ENCODE measurements at regions not wholly inside any gene's neighbourhood (a gene's known extent, or its start where the extent isn't known, plus 50 kb on each side); places are given as distances from the start of the nearest gene placed in this dataset.

DNA sequence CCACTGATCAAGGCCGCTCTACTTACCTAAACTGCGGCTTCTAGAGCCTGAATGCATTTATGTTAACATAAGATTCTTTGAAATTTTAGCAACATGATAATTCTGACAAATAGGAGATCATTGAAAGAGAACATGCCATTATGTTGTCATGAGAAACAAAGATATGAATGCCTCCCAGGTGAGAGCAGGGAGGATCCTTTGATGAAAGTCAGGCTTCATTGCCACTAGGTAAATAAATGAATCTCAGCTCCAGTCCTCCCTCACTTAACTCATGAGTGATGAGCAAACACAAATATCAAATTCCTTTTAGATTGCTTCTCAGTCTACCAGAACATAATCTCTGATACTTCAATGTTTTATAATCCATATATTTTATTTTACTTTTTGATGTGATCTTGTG lies 463.2 kb upstream of the CDH7 start:
- H3K23me2 ChIP-seq (ENCODE audit: insufficient read length, low read depth, low read length, poor library complexity, severe bottlenecking), result no peaks in the 10 kb centered on the region
- H2BK120ac ChIP-seq (ENCODE audit: low read depth, low read length, poor library complexity, severe bottlenecking), result no peak overlapping the region
- Mint-ChIP-seq H3K9me3 (no peaks in the 10 kb centered on the region), H3K27me3 (ENCODE audit: low read depth) (no peaks in the 10 kb centered on the region), H3K4me1 (no peaks in the 10 kb centered on the region), H3K4me3 (no peak overlapping the region), H3K27ac (no peak overlapping the region), H3K36me3 (ENCODE audit: insufficient read depth in 1 of 3, low read depth in 3 of 3) (no peaks in the 10 kb centered on the region; a peak in 1 of 7 replicates)
- no peak overlapping the region for H2BK5ac ChIP-seq (ENCODE audit: insufficient read length, low read length)
- H3K27ac ChIP-seq (ENCODE audit: insufficient read length, low read depth, low read length), result no peak overlapping the region
- H3K56ac ChIP-seq (ENCODE audit: insufficient read length, low read depth, low read length), result no peak overlapping the region
- no peak overlapping the region for H3K23ac ChIP-seq (ENCODE audit: insufficient read length, low read depth, low read length)
- no peak overlapping the region for H2BK15ac ChIP-seq (ENCODE audit: low read depth, low read length)
- no peaks in the 10 kb centered on the region for H3K79me2 ChIP-seq (ENCODE audit: insufficient read depth, low read length)
- no peak overlapping the region for H3K4ac ChIP-seq (ENCODE audit: low read depth, low read length)
- no peaks in the 10 kb centered on the region for H3K27me3 ChIP-seq (ENCODE audit: insufficient read depth, low read length)
- DNase-seq, result no peak
- no peaks in the 10 kb centered on the region for H3K4me1 ChIP-seq (ENCODE audit: insufficient read depth, low read length)
- no peak overlapping the region for H4K5ac ChIP-seq (ENCODE audit: insufficient read length, low read depth, low read length)
- H4K91ac ChIP-seq (ENCODE audit: insufficient read length, low read depth, low read length), result no peak overlapping the region
- no peak overlapping the region for H2AK5ac ChIP-seq (ENCODE audit: insufficient read length, low read length)
- no peaks in the 10 kb centered on the region for H3K79me1 ChIP-seq (ENCODE audit: insufficient read depth, low read depth, low read length, poor library complexity, severe bottlenecking)
- H3K9me3 ChIP-seq (ENCODE audit: control insufficient read depth, low read depth, low read length), result no peaks in the 10 kb centered on the region
- no peak overlapping the region for H2BK20ac ChIP-seq (ENCODE audit: low read depth, low read length, poor library complexity, severe bottlenecking)
- H3K9ac ChIP-seq (ENCODE audit: extremely low read depth, insufficient read length, low read length), result no peak overlapping the region
- H3K14ac ChIP-seq (ENCODE audit: insufficient read depth, low read length), result no peak overlapping the region
- no peak overlapping the region for H4K8ac ChIP-seq (replicated peaks; ENCODE audit: insufficient read length, low read depth, low read length)
- H2AFZ ChIP-seq (ENCODE audit: low read length), result no peak overlapping the region
- H3K18ac ChIP-seq (ENCODE audit: insufficient read length, low read depth, low read length), result no peak overlapping the region
- no peaks in the 10 kb centered on the region for H4K20me1 ChIP-seq (ENCODE audit: control insufficient read depth, insufficient read depth, insufficient read length)
- WGBS (ENCODE audit: extremely low coverage, insufficient read length, low lambda C conversion rate), result no CpG with 5 or more reads among the region's 2 CpGs
- TF ChIP-seq, protein P1, sequence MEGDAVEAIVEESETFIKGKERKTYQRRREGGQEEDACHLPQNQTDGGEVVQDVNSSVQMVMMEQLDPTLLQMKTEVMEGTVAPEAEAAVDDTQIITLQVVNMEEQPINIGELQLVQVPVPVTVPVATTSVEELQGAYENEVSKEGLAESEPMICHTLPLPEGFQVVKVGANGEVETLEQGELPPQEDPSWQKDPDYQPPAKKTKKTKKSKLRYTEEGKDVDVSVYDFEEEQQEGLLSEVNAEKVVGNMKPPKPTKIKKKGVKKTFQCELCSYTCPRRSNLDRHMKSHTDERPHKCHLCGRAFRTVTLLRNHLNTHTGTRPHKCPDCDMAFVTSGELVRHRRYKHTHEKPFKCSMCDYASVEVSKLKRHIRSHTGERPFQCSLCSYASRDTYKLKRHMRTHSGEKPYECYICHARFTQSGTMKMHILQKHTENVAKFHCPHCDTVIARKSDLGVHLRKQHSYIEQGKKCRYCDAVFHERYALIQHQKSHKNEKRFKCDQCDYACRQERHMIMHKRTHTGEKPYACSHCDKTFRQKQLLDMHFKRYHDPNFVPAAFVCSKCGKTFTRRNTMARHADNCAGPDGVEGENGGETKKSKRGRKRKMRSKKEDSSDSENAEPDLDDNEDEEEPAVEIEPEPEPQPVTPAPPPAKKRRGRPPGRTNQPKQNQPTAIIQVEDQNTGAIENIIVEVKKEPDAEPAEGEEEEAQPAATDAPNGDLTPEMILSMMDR (conservative IDR thresholded peaks at IDR 0.05), result no peak
- no peak overlapping the region for H3K4me2 ChIP-seq (ENCODE audit: insufficient read depth, insufficient read length, low read length)
- H2BK12ac ChIP-seq (ENCODE audit: insufficient read length, low read depth, low read length), result no peak overlapping the region
- H3T11ph ChIP-seq (ENCODE audit: low read length), result no peak overlapping the region
